H1 (cell line): ENCODE measurements at regions not wholly inside any gene's neighbourhood (a gene's known extent, or its start where the extent isn't known, plus 50 kb on each side); places are given as distances from the start of the nearest gene placed in this dataset.

Experiments used
- CTCF ChIA-PET: fragments of 300-600 bp; sonication (Branson Sonifier 250); formaldehyde crosslinking; loops from one replicate; lab custom pipeline; 2021; ENCODE audit not compliant: partially characterized antibody; lab: Charles Lee
- POLR2A ChIA-PET: fragments of 300-600 bp; sonication (Branson Sonifier 250); formaldehyde crosslinking; loops from one replicate; lab custom pipeline; 2021; ENCODE audit warnings: inconsistent platforms; ENCODE audit not compliant: partially characterized antibody; lab: Charles Lee
- DNase-seq, 2 experiments: peaks; one replicate each; pipeline versions ENCODE4 v3.0.0 to v3.0.0-alpha.2; 2010 to 2022; ENCODE audit warnings: low spot score in 2 of 2, low read depth in 1 of 2, mixed read lengths in 1 of 2
- FAIRE-seq: peaks from 2 replicates; lab custom pipeline; 2011; peaks lifted over from hg19 to GRCh38; lab: Jason Lieb, UNC
- H2AFZ ChIP-seq: 2 replicates; pipeline ENCODE4 v1.8.1; 2012; ENCODE audit warnings: low read length, inconsistent platforms
- H2AK5ac ChIP-seq: 2 replicates; pipeline ENCODE4 v1.6.1; 2013; ENCODE audit warnings: low read depth, low read length
- H2BK120ac ChIP-seq: replicated peaks from 2 replicates; pipeline ENCODE3; 2013; ENCODE audit warnings: low read depth, low read length, inconsistent platforms
- H2BK12ac ChIP-seq: 2 replicates; pipeline ENCODE4 v1.6.1; 2013; ENCODE audit warnings: low read depth, low read length
- H2BK15ac ChIP-seq: 2 replicates; pipeline ENCODE4 v1.6.1; 2013; ENCODE audit warnings: low read length
- H2BK20ac ChIP-seq: 2 replicates; pipeline ENCODE4 v1.6.1; 2013; ENCODE audit warnings: low read length
- H2BK5ac ChIP-seq: 2 replicates; pipeline ENCODE4 v1.6.1; 2013; ENCODE audit warnings: low read depth, low read length
- H3K14ac ChIP-seq: 2 replicates; pipeline ENCODE4 v1.6.1; 2013; ENCODE audit warnings: inconsistent platforms; ENCODE audit not compliant: insufficient read length
- H3K18ac ChIP-seq: 2 replicates; pipeline ENCODE4 v1.6.1; 2013; ENCODE audit warnings: low read length; ENCODE audit errors: extremely low read depth
- H3K23ac ChIP-seq: 2 replicates; pipeline ENCODE4 v1.6.1; 2013; ENCODE audit warnings: inconsistent platforms; ENCODE audit not compliant: insufficient read length
- H3K23me2 ChIP-seq: 2 replicates; pipeline ENCODE4 v1.6.1; 2013; ENCODE audit warnings: low read depth, low read length
- H3K27ac ChIP-seq: 2 replicates; pipeline ENCODE4 v1.6.1; 2011; ENCODE audit warnings: low read depth, low read length, inconsistent platforms
- H3K27me3 ChIP-seq, 4 experiments: replicated peaks in 1 of 4; 1 replicate in 1 of 4; 2 replicates in 3 of 4; pipeline versions ENCODE4 v1.6.1 to v1.8.1; 2011 to 2013; ENCODE audit warnings: low read length in 3 of 4, mild to moderate bottlenecking in 3 of 4, inconsistent platforms in 2 of 4, mixed read lengths in 2 of 4, moderate library complexity in 1 of 4; ENCODE audit not compliant: control insufficient read depth in 3 of 4, insufficient read depth in 3 of 4; ENCODE audit errors: extremely low read depth in 1 of 4
- H3K36me3 ChIP-seq, 4 experiments: 2 replicates each; pipeline versions ENCODE4 v1.6.1 to v1.8.1; 2011 to 2013; ENCODE audit warnings: mild to moderate bottlenecking in 4 of 4, low read length in 3 of 4, moderate library complexity in 2 of 4, control low read depth in 1 of 4, inconsistent platforms in 1 of 4; ENCODE audit not compliant: insufficient read depth in 4 of 4, control insufficient read depth in 2 of 4
- H3K4ac ChIP-seq: replicated peaks from 2 replicates; pipeline ENCODE3; 2013; ENCODE audit warnings: low read length, low read depth, mixed read lengths, inconsistent platforms; ENCODE audit not compliant: insufficient read length
- H3K4me1 ChIP-seq, 4 experiments: replicated peaks in 1 of 4; 1 replicate in 1 of 4; 2 replicates in 3 of 4; pipeline versions ENCODE4 v1.6.1 to v1.8.1; 2011 to 2013; ENCODE audit warnings: low read length in 3 of 4, inconsistent platforms in 2 of 4, mixed read lengths in 1 of 4; ENCODE audit not compliant: insufficient read depth in 4 of 4, control insufficient read depth in 3 of 4
- H3K4me2 ChIP-seq, 2 experiments: 2 replicates each; pipeline versions ENCODE4 v1.6.1 to v1.8.1; 2011 to 2013; ENCODE audit warnings: low read depth in 2 of 2, low read length in 2 of 2, control low read depth in 1 of 2, inconsistent platforms in 1 of 2, mild to moderate bottlenecking in 1 of 2; ENCODE audit not compliant: insufficient read depth in 1 of 2
- H3K4me3 ChIP-seq, 4 experiments: fragments of 200-600, 300-600 bp in 1 of 4; sonication (generic), shearing (Covaris generic), sonication (Bioruptor Twin) in 1 of 4; 2 replicates each; pipeline versions ENCODE4 v1.5.1 to v1.8.1; 2011 to 2016; ENCODE audit warnings: low read length in 4 of 4, low read depth in 3 of 4, control low read depth in 2 of 4, inconsistent platforms in 2 of 4, mild to moderate bottlenecking in 2 of 4, mixed read lengths in 1 of 4, moderate library complexity in 1 of 4; ENCODE audit not compliant: insufficient read depth in 2 of 4; ENCODE audit errors: extremely low read depth in 1 of 4
- H3K56ac ChIP-seq: replicated peaks from 2 replicates; pipeline ENCODE3; 2013; ENCODE audit warnings: low read depth, mild to moderate bottlenecking, mixed read lengths, low read length, inconsistent platforms; ENCODE audit not compliant: insufficient read length
- H3K79me1 ChIP-seq: 2 replicates; pipeline ENCODE4 v1.6.1; 2013; ENCODE audit warnings: low read depth, low read length, control low read depth
- H3K79me2 ChIP-seq, 2 experiments: 2 replicates each; pipeline versions ENCODE4 v1.6.1 to v1.8.1; 2012 to 2013; ENCODE audit warnings: low read length in 2 of 2, mild to moderate bottlenecking in 2 of 2, inconsistent platforms in 1 of 2; ENCODE audit not compliant: insufficient read depth in 2 of 2, control insufficient read depth in 1 of 2
- H3K9ac ChIP-seq, 4 experiments: replicated peaks in 1 of 4; 1 replicate in 1 of 4; 2 replicates in 3 of 4; pipeline versions ENCODE4 v1.6.1 to v1.8.1; 2011 to 2013; ENCODE audit warnings: low read depth in 3 of 4, low read length in 3 of 4, control low read depth in 2 of 4, mild to moderate bottlenecking in 2 of 4, moderate library complexity in 2 of 4, inconsistent platforms in 1 of 4; ENCODE audit errors: extremely low read depth in 1 of 4
- H3K9me3 ChIP-seq, 2 experiments: 2 replicates each; pipeline versions ENCODE4 v1.6.1 to v1.8.1; 2012 to 2013; ENCODE audit warnings: mild to moderate bottlenecking in 2 of 2, moderate library complexity in 2 of 2, control low read depth in 1 of 2, inconsistent platforms in 1 of 2, low read depth in 1 of 2, low read length in 1 of 2, mixed read lengths in 1 of 2; ENCODE audit not compliant: insufficient read depth in 2 of 2
- H4K20me1 ChIP-seq, 2 experiments: replicated peaks in 1 of 2; 2 replicates each; pipeline versions ENCODE3 to v1.8.1; 2011 to 2013; ENCODE audit warnings: inconsistent platforms in 2 of 2, low read length in 2 of 2, mild to moderate bottlenecking in 1 of 2; ENCODE audit not compliant: insufficient read depth in 2 of 2, control insufficient read depth in 1 of 2
- H4K5ac ChIP-seq: 2 replicates; pipeline ENCODE4 v1.6.1; 2013; ENCODE audit warnings: low read length, low read depth, mixed read lengths, inconsistent platforms; ENCODE audit not compliant: insufficient read length
- H4K8ac ChIP-seq: 2 replicates; pipeline ENCODE4 v1.8.0; 2013; ENCODE audit warnings: mild to moderate bottlenecking, moderate library complexity, low read length, inconsistent platforms; ENCODE audit not compliant: insufficient read depth; ENCODE audit errors: extremely low read depth
- H4K91ac ChIP-seq: replicated peaks from 2 replicates; pipeline ENCODE3; 2013; ENCODE audit warnings: low read length, mixed read lengths, inconsistent platforms; ENCODE audit not compliant: insufficient read length
- CBX5 ChIP-seq: fragments of 300-800, 300-1000 bp; sonication (generic); IDR thresholded peaks from 2 replicates; pipeline ENCODE4 v1.7.1; 2016; ENCODE audit warnings: antibody characterized with exemption, low read length, low read depth
- CREB1 ChIP-seq: IDR thresholded peaks from 2 replicates; pipeline ENCODE4 v1.6.1; 2012; ENCODE audit warnings: inconsistent platforms
- EZH2 ChIP-seq: fragments of 200-600 bp; sonication (generic); IDR thresholded peaks from 2 replicates; pipeline ENCODE4 v1.7.1; 2012; ENCODE audit warnings: low read depth, mild to moderate bottlenecking, moderate library complexity, low read length, inconsistent platforms; ENCODE audit not compliant: severe bottlenecking
- GABPA ChIP-seq: IDR thresholded peaks from 2 replicates; pipeline ENCODE4 v1.6.1; 2011; ENCODE audit warnings: mild to moderate bottlenecking, low read length, moderate library complexity, borderline replicate concordance; ENCODE audit not compliant: insufficient read depth
- HDAC2 ChIP-seq, 2 experiments: fragments of 300-600 bp in 1 of 2; sonication (generic) in 1 of 2; IDR thresholded peaks; 2 replicates each; pipeline ENCODE4 v1.6.1; 2011 to 2012; ENCODE audit warnings: low read depth in 2 of 2, low read length in 2 of 2, mild to moderate bottlenecking in 2 of 2, moderate library complexity in 2 of 2, borderline replicate concordance in 1 of 2, inconsistent platforms in 1 of 2
- KDM4A ChIP-seq: IDR thresholded peaks from one replicate; pipeline ENCODE4 v1.7.1; 2012; ENCODE audit warnings: low read depth, mild to moderate bottlenecking, moderate library complexity, low read length, inconsistent platforms; ENCODE audit not compliant: severe bottlenecking
- NANOG ChIP-seq: IDR thresholded peaks from 2 replicates; pipeline ENCODE4 v1.6.1; 2011; ENCODE audit warnings: low read length, low read depth, mild to moderate bottlenecking, inconsistent platforms; ENCODE audit not compliant: insufficient read depth, poor library complexity, severe bottlenecking
- TAF7 ChIP-seq: optimal IDR thresholded peaks from 2 replicates; pipeline ENCODE3; 2011; ENCODE audit warnings: low read depth, mild to moderate bottlenecking, inconsistent platforms, low read length, moderate library complexity, borderline replicate concordance
- TCF12 ChIP-seq: IDR thresholded peaks from 2 replicates; pipeline ENCODE4 v1.6.1; 2011; ENCODE audit warnings: low read depth, mild to moderate bottlenecking, low read length
- WGBS, 2 experiments: shearing (Covaris generic) in 1 of 2; methylation state at CpG; one replicate each; pipeline versions ENCODE4 v1.1.6 to v1.1.7; 2013 to 2015; ENCODE audit warnings: low lambda C conversion rate in 2 of 2, mixed read lengths in 2 of 2, inconsistent platforms in 1 of 2, low coverage in 1 of 2, missing lambda C conversion rate in 1 of 2; ENCODE audit not compliant: insufficient replicate concordance in 2 of 2, insufficient coverage in 1 of 2, insufficient read length in 1 of 2; ENCODE audit errors: extremely low coverage in 1 of 2, missing lambda C conversion rate in 1 of 2; 5-methylcytosine and 5-hydroxymethylcytosine counted together
- TF ChIP-seq, protein P1 (sequence below): IDR thresholded peaks from 2 replicates; pipeline ENCODE4 v1.6.1; 2011; ENCODE audit warnings: low read depth, mild to moderate bottlenecking, low read length; ENCODE audit not compliant: insufficient read depth
- TF ChIP-seq, protein P2 (sequence below), 3 experiments: IDR thresholded peaks; 1 replicate in 2 of 3; 2 replicates in 1 of 3; pipeline versions ENCODE4 v1.5.1 to v1.6.1; 2011; ENCODE audit warnings: low read length in 3 of 3, mild to moderate bottlenecking in 3 of 3, inconsistent platforms in 2 of 3, low read depth in 1 of 3, moderate library complexity in 1 of 3; ENCODE audit not compliant: insufficient read depth in 1 of 3; ENCODE audit errors: control extremely low read depth in 1 of 3

DNA sequence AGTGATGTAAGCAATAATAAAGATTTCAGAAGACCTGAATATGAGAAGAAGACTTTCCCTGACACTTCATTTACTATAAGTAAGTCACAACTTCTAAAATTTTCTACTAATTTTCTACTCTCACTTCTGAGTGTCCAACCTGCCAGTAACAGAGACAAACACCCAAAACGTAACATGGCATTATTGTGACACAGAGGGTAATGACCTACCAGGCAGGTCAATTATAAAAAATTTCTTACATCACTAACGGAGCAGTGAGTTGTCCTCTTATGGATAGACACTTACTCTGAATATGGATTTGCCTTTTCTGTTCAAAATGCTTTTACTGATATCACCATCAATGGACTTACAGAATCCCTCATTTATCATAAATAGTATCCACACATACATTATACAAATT, 405.9 kb upstream of the MAGEB16 start:
- no peak overlapping the region for H3K18ac ChIP-seq
- H4K5ac ChIP-seq = no peak overlapping the region
- no peak overlapping the region for H3K4me3 ChIP-seq
- no peak overlapping the region for H3K27ac ChIP-seq
- 100% methylated on average over 2 of the region's 2 CpGs; no CpG with 5 or more reads in 1 of the 2 experiments for WGBS, 2 experiments
- no peak overlapping the region for H2AK5ac ChIP-seq
- no peak overlapping the region for H3K14ac ChIP-seq
- CTCF ChIA-PET = interaction anchor here (2.1 kb wide), 1 partner anchor 11 kb away, joined by 7 read pairs; no protein-coding TSS in a partner anchor
- no peak overlapping the region for H3K4ac ChIP-seq
- no peak overlapping the region for H2BK15ac ChIP-seq
- FAIRE-seq (no peak), DNase-seq (no peak)
- no peaks in the 10 kb centered on the region for H3K27me3 ChIP-seq
- no peak overlapping the region for H3K23ac ChIP-seq
- H4K8ac ChIP-seq = no peak overlapping the region
- no peak overlapping the region for H2BK5ac ChIP-seq
- H2BK20ac ChIP-seq = no peak overlapping the region
- H3K56ac ChIP-seq = no peak overlapping the region
- POLR2A ChIA-PET = no interaction called here
- no peak overlapping the region for H3K9ac ChIP-seq
- no peak overlapping the region for H4K91ac ChIP-seq
- H2AFZ ChIP-seq = no peak overlapping the region
- no peaks in the 10 kb centered on the region for H4K20me1 ChIP-seq
- no peak overlapping the region for H2BK12ac ChIP-seq
- H3K4me2 ChIP-seq = no peak overlapping the region
- no peaks in the 10 kb centered on the region for H3K4me1 ChIP-seq
- no peak overlapping the region for H2BK120ac ChIP-seq
- no peaks in the 10 kb centered on the region for H3K79me1 ChIP-seq
- H3K79me2 ChIP-seq = no peaks in the 10 kb centered on the region
- H3K9me3 ChIP-seq = no peaks in the 10 kb centered on the region
- H3K36me3 ChIP-seq = no peaks in the 10 kb centered on the region
- H3K23me2 ChIP-seq = no peaks in the 10 kb centered on the region
- TF ChIP-seq CBX5 = no peak
- TF ChIP-seq, protein P1, sequence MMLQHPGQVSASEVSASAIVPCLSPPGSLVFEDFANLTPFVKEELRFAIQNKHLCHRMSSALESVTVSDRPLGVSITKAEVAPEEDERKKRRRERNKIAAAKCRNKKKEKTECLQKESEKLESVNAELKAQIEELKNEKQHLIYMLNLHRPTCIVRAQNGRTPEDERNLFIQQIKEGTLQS = no peak
- TF ChIP-seq GABPA = no peak
- no peak for TF ChIP-seq TAF7
- TF ChIP-seq TCF12 = no peak
- no peak for TF ChIP-seq HDAC2 (IDR thresholded peaks at IDR 0.05; ENCODE audit: borderline replicate concordance in 1 of 2, low read depth in 2 of 2, low read length in 2 of 2)
- TF ChIP-seq EZH2 = no peak
- no peak for TF ChIP-seq KDM4A
- TF ChIP-seq NANOG = no peak
- TF ChIP-seq, protein P2, sequence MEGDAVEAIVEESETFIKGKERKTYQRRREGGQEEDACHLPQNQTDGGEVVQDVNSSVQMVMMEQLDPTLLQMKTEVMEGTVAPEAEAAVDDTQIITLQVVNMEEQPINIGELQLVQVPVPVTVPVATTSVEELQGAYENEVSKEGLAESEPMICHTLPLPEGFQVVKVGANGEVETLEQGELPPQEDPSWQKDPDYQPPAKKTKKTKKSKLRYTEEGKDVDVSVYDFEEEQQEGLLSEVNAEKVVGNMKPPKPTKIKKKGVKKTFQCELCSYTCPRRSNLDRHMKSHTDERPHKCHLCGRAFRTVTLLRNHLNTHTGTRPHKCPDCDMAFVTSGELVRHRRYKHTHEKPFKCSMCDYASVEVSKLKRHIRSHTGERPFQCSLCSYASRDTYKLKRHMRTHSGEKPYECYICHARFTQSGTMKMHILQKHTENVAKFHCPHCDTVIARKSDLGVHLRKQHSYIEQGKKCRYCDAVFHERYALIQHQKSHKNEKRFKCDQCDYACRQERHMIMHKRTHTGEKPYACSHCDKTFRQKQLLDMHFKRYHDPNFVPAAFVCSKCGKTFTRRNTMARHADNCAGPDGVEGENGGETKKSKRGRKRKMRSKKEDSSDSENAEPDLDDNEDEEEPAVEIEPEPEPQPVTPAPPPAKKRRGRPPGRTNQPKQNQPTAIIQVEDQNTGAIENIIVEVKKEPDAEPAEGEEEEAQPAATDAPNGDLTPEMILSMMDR (IDR thresholded peaks at IDR 0.05; ENCODE audit: control extremely low read depth in 1 of 3, insufficient read depth in 1 of 3, low read depth in 1 of 3, low read length in 3 of 3) = no peak
- no peak for TF ChIP-seq CREB1
